Tibial artery (tissue), 4 donors: ENCODE measurements at regions not wholly inside any gene's neighbourhood (a gene's known extent, or its start where the extent isn't known, plus 50 kb on each side); places are given as distances from the start of the nearest gene placed in this dataset.

ENCODE experiments used
- DNase-seq, 2 donors: peaks; one replicate each; pipeline ENCODE4 v3.0.0-alpha.2; 2019
- H3K27ac ChIP-seq, 2 donors: fragments of 200-600 bp; sonication (generic) in 1 of 2; 1 replicate in 1 of 2; 2 replicates in 1 of 2; pipeline ENCODE4 v1.5.1; 2018 to 2019; ENCODE audit warnings: mild to moderate bottlenecking in 1 of 2
- H3K27me3 ChIP-seq, 2 donors: fragments of 200-600 bp; sonication (generic) in 1 of 2; one replicate each; pipeline versions ENCODE4 v1.5.1 to v1.6.0; 2016 to 2019
- H3K36me3 ChIP-seq, 3 donors: fragments of 200-600 bp; sonication (generic) in 2 of 3; one replicate each; pipeline ENCODE4 v1.5.1; 2016 to 2019; ENCODE audit warnings: mild to moderate bottlenecking in 2 of 3
- H3K4me1 ChIP-seq, 4 donors: fragments of 200-600 bp; sonication (generic) in 2 of 4; 1 replicate in 3 of 4; 2 replicates in 1 of 4; pipeline ENCODE4 v1.5.1; 2016 to 2019
- H3K4me3 ChIP-seq, 2 donors: fragments of 200-600 bp; sonication (generic) in 1 of 2; 1 replicate in 1 of 2; 2 replicates in 1 of 2; pipeline ENCODE4 v1.5.1; 2018 to 2019; ENCODE audit warnings: mild to moderate bottlenecking in 2 of 2
- H3K9me3 ChIP-seq, 3 donors: fragments of 200-600 bp; sonication (generic) in 1 of 3; one replicate each; pipeline ENCODE4 v1.5.1; 2016 to 2019
- intact Hi-C: fragments of 100-400 bp; cut with DNase I; formaldehyde crosslinking; loops from one replicate; pipeline ENCODE4 v1.15.0; 2023; ENCODE audit warnings: low total_unique reads
- TF ChIP-seq, protein P1 (sequence below), 2 experiments: fragments of 200-600 bp in 1 of 2; fragments of 450-650 bp in 1 of 2; IDR thresholded peaks; one replicate each; pipeline ENCODE4 v1.5.1; 2017 to 2019; ENCODE audit warnings: antibody characterized with exemption in 2 of 2, mild to moderate bottlenecking in 1 of 2, moderate library complexity in 1 of 2

DNA sequence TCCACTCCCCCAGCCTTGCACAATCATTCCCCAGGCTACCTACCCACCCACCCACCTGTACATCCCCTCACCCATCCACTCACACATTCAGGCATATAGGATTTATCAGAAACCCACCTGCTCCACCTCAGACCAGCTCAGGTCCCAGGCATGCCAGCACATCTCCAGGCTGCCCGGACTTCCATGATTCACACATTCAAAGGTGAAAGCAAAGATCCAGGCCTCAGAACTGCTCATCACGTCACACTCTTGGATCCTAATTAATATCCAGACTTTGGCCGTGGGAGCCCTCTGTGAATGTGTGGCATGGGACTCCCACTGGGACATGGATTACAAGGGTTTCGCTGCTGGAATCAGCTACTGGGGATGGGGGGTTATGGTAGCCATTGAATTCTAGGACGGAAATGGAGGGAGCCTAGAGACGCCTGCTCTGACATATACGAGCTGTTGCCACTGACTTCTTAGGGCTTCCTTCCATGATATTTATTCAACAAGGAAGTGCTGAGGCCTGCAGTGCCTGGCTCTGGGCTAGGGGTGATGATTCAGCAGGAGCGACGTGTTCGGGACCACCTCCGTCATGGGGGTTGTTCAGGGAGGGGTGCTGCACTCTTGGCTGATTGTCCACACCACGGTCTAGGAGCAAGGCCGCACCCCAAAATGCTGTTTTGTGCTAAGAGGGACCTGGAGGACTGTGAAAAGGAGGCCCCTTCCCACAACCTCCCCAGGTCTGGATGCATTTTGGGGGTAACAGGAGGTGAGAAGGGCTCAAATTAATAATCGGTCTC is 56.9 kb upstream of the ADRA2C start:
- Histone ChIP-seq H3K9me3 (no peaks in the 10 kb centered on the region), H3K4me1 (peaks cover 0 to 65% (median 45%) of the 10 kb centered on the region in 4 donors), H3K36me3 (no peaks in the 10 kb centered on the region), H3K27me3 (no peaks in the 10 kb centered on the region), H3K4me3 (no peak overlapping the region), H3K27ac (peak overlapping the region; percentile 88 to 89)
- intact Hi-C loops = loop anchor here (2.0 kb wide), 1 partner anchor 56 kb away; no protein-coding TSS in a partner anchor
- TF ChIP-seq, protein P1, sequence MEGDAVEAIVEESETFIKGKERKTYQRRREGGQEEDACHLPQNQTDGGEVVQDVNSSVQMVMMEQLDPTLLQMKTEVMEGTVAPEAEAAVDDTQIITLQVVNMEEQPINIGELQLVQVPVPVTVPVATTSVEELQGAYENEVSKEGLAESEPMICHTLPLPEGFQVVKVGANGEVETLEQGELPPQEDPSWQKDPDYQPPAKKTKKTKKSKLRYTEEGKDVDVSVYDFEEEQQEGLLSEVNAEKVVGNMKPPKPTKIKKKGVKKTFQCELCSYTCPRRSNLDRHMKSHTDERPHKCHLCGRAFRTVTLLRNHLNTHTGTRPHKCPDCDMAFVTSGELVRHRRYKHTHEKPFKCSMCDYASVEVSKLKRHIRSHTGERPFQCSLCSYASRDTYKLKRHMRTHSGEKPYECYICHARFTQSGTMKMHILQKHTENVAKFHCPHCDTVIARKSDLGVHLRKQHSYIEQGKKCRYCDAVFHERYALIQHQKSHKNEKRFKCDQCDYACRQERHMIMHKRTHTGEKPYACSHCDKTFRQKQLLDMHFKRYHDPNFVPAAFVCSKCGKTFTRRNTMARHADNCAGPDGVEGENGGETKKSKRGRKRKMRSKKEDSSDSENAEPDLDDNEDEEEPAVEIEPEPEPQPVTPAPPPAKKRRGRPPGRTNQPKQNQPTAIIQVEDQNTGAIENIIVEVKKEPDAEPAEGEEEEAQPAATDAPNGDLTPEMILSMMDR (IDR thresholded peaks at IDR 0.05) = no peak
- peak in 1 of 2 donors; percentile 57 for DNase-seq

DNA sequence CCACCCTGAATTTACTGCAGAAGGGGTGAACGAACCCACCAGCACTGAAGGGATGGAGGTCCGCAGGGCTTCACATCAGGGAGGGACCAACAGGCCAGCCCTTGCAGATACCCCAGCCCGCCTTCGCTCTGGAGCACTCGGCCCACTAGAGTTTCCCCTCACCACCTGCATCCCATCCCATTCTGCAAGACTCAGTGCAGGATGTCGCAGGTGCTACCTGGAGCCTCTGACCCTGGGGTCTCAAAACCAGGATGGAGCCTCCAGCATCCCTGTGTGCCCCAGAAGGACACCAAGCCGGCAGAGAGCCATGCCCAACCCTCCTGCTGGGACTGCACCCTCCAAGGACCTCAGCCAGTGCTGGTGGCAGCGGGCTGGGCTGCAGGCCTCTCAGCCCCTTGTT is 57.6 kb upstream of the ADRA2C start:
- Histone ChIP-seq H3K27ac (peak overlapping the region; percentile 88 to 89), H3K36me3 (no peaks in the 10 kb centered on the region), H3K27me3 (no peaks in the 10 kb centered on the region), H3K9me3 (no peaks in the 10 kb centered on the region), H3K4me3 (no peak overlapping the region), H3K4me1 (peaks cover 0 to 65% (median 45%) of the 10 kb centered on the region in 4 donors)
- TF ChIP-seq, protein P1 (IDR thresholded peaks at IDR 0.05) = no peak
- intact Hi-C loops = loop anchor here (2.0 kb wide), 1 partner anchor 56 kb away; no protein-coding TSS in a partner anchor
- peak in 1 of 2 donors; percentile 66 for DNase-seq

DNA sequence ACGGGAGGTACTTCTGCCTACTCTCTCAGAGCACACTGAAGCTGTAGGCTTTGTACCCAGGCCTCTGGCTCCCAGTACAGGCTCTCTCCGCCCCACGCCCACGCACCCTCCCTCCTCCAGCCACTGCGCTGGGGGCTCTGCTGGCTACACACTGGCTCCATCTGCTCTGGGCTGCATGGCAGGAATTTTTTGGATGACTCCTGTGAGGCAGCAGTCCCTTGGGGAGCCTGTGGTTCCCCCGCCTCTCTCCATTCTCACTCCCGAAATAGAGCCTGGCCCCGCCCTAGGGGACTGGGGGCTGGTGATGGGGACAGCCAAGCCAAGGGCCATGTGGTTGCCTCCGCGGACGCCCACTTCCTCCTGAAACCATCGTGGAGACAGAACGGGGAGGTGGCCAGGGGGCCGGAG is 58.1 kb upstream of the ADRA2C start:
- Histone ChIP-seq H3K36me3 (no peaks in the 10 kb centered on the region), H3K9me3 (no peaks in the 10 kb centered on the region), H3K27ac (peak overlapping the region; percentile 88 to 89), H3K27me3 (peaks cover 0 to 2% of the 10 kb centered on the region in 2 donors), H3K4me3 (peak overlapping the region; percentile 45 to 55), H3K4me1 (peaks cover 0 to 65% (median 47%) of the 10 kb centered on the region in 4 donors)
- intact Hi-C loops = loop anchor here (2.0 kb wide), 1 partner anchor 57 kb away; no protein-coding TSS in a partner anchor
- peak; percentile 74 to 96 for DNase-seq
- TF ChIP-seq, protein P1 (IDR thresholded peaks at IDR 0.05) = no peak

DNA sequence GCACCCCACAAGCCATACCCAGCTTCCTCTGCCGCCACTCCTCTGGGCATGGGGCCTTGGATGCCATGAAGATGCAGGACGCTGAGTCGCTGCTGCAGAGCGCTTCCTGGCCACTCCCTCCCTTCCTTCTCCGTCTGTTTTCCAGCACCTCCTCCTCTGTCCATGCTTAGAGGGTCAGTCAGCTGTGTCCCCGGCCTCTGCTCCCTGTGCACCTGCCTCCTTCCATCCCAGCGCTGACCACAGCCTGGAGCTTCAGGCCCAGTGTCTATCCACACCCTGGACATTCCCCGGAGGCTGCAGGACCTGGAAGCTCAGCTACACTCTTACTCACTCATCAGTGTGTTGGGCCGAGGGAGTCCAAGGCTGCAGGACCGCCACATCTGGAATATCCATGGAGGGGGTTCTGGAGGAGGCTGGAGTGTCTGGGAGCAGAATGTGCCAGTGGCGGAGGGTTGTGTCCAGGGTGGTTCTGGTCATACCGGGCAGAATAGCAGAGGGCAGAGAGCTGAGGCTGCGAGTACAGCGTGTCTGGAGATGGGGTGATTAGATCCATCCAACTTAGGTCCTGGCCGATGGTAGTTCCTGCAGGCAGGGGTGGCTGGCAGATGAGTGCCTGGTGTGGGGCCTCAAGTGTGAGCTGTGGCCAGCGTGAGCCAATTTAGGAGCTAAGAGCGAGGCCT is 58.6 kb upstream of the ADRA2C start:
- Histone ChIP-seq H3K4me3 (peak overlapping the region; percentile 45 to 55), H3K36me3 (no peaks in the 10 kb centered on the region), H3K27ac (peak overlapping the region; percentile 88 to 89), H3K9me3 (no peaks in the 10 kb centered on the region), H3K4me1 (peaks cover 0 to 65% (median 47%) of the 10 kb centered on the region in 4 donors), H3K27me3 (peaks cover 0 to 7% of the 10 kb centered on the region in 2 donors)
- TF ChIP-seq, protein P1 (IDR thresholded peaks at IDR 0.05) = no peak
- DNase-seq = peak in 1 of 2 donors; percentile 66
- intact Hi-C loops = loop anchor here (2.0 kb wide), 1 partner anchor 57 kb away; no protein-coding TSS in a partner anchor

DNA sequence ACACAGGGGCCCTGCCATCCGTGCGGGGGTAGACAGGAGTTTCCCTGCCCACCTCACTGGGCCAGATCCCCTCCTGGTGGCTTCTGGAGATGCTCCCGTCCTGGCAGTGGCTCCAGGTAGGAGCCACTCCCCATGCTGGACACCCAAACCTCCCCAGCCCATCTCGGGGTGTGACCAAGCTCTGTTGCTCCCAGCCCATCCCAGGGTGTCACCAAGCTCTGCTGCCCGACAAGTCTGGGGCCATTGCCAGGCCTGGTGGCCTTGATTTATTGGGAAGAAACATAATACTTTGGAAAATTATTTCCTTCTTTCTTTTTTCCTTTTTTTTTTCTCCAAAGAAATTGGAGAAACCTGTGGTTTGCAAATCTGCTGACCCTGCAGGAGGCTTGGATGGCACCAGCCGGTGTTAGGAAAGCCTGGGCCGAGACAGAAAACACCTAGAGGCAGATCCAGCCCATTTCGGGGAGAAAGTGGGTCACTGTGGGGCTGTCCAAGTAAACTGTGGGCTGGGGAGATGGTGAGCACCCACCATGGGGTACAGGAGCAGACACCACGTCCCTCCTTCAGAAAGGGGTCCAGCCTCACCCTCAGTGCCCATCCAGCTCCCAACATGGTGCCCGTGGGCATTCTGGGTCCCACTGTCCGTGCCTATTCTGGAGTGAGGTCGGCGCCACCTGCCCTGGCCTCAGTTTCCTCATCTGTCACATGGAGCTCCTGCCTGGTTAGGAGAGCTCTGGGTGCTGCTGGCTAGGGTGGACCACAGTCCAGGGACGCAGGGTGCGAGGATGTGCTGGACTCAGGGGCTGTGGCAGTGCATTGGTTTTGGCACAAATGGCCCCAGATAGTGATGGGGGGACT is 59.4 kb upstream of the ADRA2C start:
- Histone ChIP-seq H3K27ac (peak overlapping the region; percentile 88 to 89), H3K9me3 (no peaks in the 10 kb centered on the region), H3K27me3 (peaks cover 0 to 15% of the 10 kb centered on the region in 2 donors), H3K36me3 (no peaks in the 10 kb centered on the region), H3K4me3 (peak overlapping the region; percentile 45 to 55), H3K4me1 (peaks cover 0 to 69% (median 49%) of the 10 kb centered on the region in 4 donors)
- TF ChIP-seq, protein P1 (IDR thresholded peaks at IDR 0.05) = no peak
- DNase-seq = peak in 1 of 2 donors; percentile 62
- intact Hi-C loops = no loop called here
